GM23338 (cell line): ENCODE measurements at regions not wholly inside any gene's neighbourhood (a gene's known extent, or its start where the extent isn't known, plus 50 kb on each side); places are given as distances from the start of the nearest gene placed in this dataset.

Experiments
- ATAC-seq: fragments of 200-7000 bp; cut with Tn5 transposase; 3 replicates; pipeline ENCODE4 v1.9.1; 2020
- DNase-seq: peaks from one replicate; pipeline ENCODE4 v3.0.0-alpha.2; 2015; ENCODE audit warnings: low spot score
- H2AFZ ChIP-seq: fragments of 200-600 bp; sonication (generic); 2 replicates; pipeline ENCODE4 v1.8.0; 2016; ENCODE audit warnings: antibody characterized with exemption, mild to moderate bottlenecking, moderate library complexity
- H3F3A ChIP-seq: fragments of 200-600 bp; sonication (generic); replicated peaks from 2 replicates; pipeline ENCODE4 v1.8.0; 2017; ENCODE audit warnings: antibody characterized with exemption, mixed run types, low read depth
- H3K27ac ChIP-seq: fragments of 200-600 bp; sonication (generic); 2 replicates; pipeline ENCODE4 v1.6.1; 2016; ENCODE audit warnings: low read depth
- H3K27me3 ChIP-seq: fragments of 200-600 bp; sonication (generic); 2 replicates; pipeline ENCODE4 v1.8.0; 2016; ENCODE audit warnings: mild to moderate bottlenecking, mixed run types, moderate library complexity; ENCODE audit not compliant: insufficient read depth
- H3K36me3 ChIP-seq: fragments of 200-600 bp; sonication (generic); 2 replicates; pipeline ENCODE4 v1.8.0; 2016; ENCODE audit warnings: mild to moderate bottlenecking; ENCODE audit not compliant: insufficient read depth
- H3K4me1 ChIP-seq: fragments of 200-600 bp; sonication (generic); 2 replicates; pipeline ENCODE4 v1.8.0; 2016; ENCODE audit warnings: mild to moderate bottlenecking, moderate library complexity; ENCODE audit not compliant: insufficient read depth
- H3K4me2 ChIP-seq: fragments of 200-600 bp; sonication (generic); 2 replicates; pipeline ENCODE4 v1.7.1; 2017; ENCODE audit warnings: mixed run types
- H3K4me3 ChIP-seq: fragments of 200-600 bp; sonication (generic); 2 replicates; pipeline ENCODE4 v1.6.1; 2016; ENCODE audit warnings: mixed run types
- H3K79me2 ChIP-seq: fragments of 200-600 bp; sonication (generic); replicated peaks from 2 replicates; pipeline ENCODE4 v1.8.0; 2017; ENCODE audit warnings: mild to moderate bottlenecking; ENCODE audit not compliant: insufficient read depth
- H3K9me2 ChIP-seq: fragments of 200-600 bp; sonication (generic); 2 replicates; pipeline ENCODE4 v1.8.0; 2017; ENCODE audit not compliant: insufficient read depth
- H4K20me1 ChIP-seq: fragments of 200-600 bp; sonication (generic); replicated peaks from 2 replicates; pipeline ENCODE4 v1.8.0; 2017; ENCODE audit warnings: mild to moderate bottlenecking; ENCODE audit not compliant: insufficient read depth
- H3K27ac Mint-ChIP-seq: 2 replicates; pipeline ENCODE4 v1.8.0; 2020; ENCODE audit warnings: inconsistent platforms, mild to moderate bottlenecking, moderate library complexity, mixed read lengths
- H3K27me3 Mint-ChIP-seq: 3 replicates; pipeline ENCODE4 v1.8.0; 2022; ENCODE audit warnings: low read depth, mild to moderate bottlenecking, moderate library complexity, mixed read lengths, inconsistent platforms; ENCODE audit not compliant: insufficient read depth, poor library complexity
- H3K36me3 Mint-ChIP-seq: 3 replicates; pipeline ENCODE4 v1.8.0; 2021; ENCODE audit warnings: low read depth, mild to moderate bottlenecking, inconsistent platforms, moderate library complexity, mixed read lengths
- H3K4me1 Mint-ChIP-seq: 3 replicates; pipeline ENCODE4 v1.8.0; 2020; ENCODE audit warnings: mild to moderate bottlenecking, inconsistent platforms, mixed read lengths
- H3K4me3 Mint-ChIP-seq: 3 replicates; pipeline ENCODE4 v1.8.0; 2021; ENCODE audit warnings: moderate library complexity, mild to moderate bottlenecking, inconsistent platforms, mixed read lengths
- H3K9me3 Mint-ChIP-seq: 3 replicates; pipeline ENCODE4 v1.8.0; 2020; ENCODE audit warnings: moderate library complexity, mild to moderate bottlenecking, inconsistent platforms, mixed read lengths
- EZH2 ChIP-seq: fragments of 200-600 bp; sonication (generic); IDR thresholded peaks from one replicate; pipeline ENCODE4 v1.8.0; 2017; ENCODE audit warnings: antibody characterized with exemption, mild to moderate bottlenecking, low read depth; ENCODE audit not compliant: unreplicated experiment
- JUNB ChIP-seq: IDR thresholded peaks from one replicate; pipeline ENCODE4 v1.6.1; 2016; ENCODE audit warnings: antibody characterized with exemption; ENCODE audit not compliant: unreplicated experiment
- NANOG ChIP-seq: IDR thresholded peaks from 2 replicates; pipeline ENCODE4 v1.6.1; 2016; ENCODE audit warnings: antibody characterized with exemption, borderline replicate concordance
- POLR2AphosphoS5 ChIP-seq: IDR thresholded peaks from 2 replicates; pipeline ENCODE4 v1.6.1; 2016; ENCODE audit warnings: antibody characterized with exemption, low read depth
- ZNF114 ChIP-seq: fragments of 250-450 bp; sonication (Bioruptor Pico); IDR thresholded peaks from 2 replicates; pipeline ENCODE4 v1.5.0; 2020; ENCODE audit warnings: mild to moderate bottlenecking, moderate library complexity
- ZNF331 ChIP-seq: fragments of 250-450 bp; sonication (Bioruptor Pico); IDR thresholded peaks from 2 replicates; pipeline ENCODE4 v1.5.0; 2020; ENCODE audit warnings: low read depth, mild to moderate bottlenecking, moderate library complexity
- ZNF462 ChIP-seq: fragments of 250-450 bp; sonication (Bioruptor Pico); IDR thresholded peaks from 2 replicates; pipeline ENCODE4 v1.5.0; 2020; ENCODE audit warnings: mild to moderate bottlenecking, moderate library complexity
- TF ChIP-seq, protein P1 (sequence below): IDR thresholded peaks from one replicate; pipeline ENCODE4 v1.6.1; 2018; ENCODE audit warnings: antibody characterized with exemption; ENCODE audit not compliant: unreplicated experiment
- TF ChIP-seq, protein P2 (sequence below), 2 experiments: fragments of 200-600 bp in 1 of 2; sonication (generic) in 1 of 2; conservative IDR thresholded peaks; 2 replicates each; pipeline versions ENCODE4 v1.5.1 to v1.6.1; 2016 to 2017; ENCODE audit warnings: antibody characterized with exemption in 2 of 2, low read depth in 2 of 2, mild to moderate bottlenecking in 2 of 2, moderate library complexity in 1 of 2

DNA sequence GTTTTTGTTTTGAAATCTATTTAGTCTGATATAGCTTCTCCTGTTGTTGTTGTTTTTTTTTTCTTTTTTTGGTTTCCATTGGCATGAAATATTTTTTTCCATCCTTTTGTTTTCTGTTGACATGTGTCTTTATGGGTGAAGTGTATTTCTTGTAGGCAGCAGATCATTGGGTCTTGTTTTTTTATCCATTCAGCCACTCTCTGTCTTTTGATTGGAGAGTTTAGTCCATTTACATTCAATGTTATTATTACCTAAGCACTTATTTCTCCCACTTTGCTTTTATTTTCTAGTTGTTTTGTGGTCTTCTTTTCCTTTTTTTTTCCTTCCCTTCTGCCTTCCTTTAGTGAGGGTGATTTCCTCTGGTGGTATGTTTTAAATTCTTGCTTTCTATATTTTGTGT, 193.6 kb upstream of the TMEM260 start (continued):
- TF ChIP-seq ZNF331 (CRISPR knock-in tag) (no peak), EZH2 (no peak), NANOG (no peak), POLR2AphosphoS5 (no peak), ZNF114 (no peak)
- TF ChIP-seq, protein P1, sequence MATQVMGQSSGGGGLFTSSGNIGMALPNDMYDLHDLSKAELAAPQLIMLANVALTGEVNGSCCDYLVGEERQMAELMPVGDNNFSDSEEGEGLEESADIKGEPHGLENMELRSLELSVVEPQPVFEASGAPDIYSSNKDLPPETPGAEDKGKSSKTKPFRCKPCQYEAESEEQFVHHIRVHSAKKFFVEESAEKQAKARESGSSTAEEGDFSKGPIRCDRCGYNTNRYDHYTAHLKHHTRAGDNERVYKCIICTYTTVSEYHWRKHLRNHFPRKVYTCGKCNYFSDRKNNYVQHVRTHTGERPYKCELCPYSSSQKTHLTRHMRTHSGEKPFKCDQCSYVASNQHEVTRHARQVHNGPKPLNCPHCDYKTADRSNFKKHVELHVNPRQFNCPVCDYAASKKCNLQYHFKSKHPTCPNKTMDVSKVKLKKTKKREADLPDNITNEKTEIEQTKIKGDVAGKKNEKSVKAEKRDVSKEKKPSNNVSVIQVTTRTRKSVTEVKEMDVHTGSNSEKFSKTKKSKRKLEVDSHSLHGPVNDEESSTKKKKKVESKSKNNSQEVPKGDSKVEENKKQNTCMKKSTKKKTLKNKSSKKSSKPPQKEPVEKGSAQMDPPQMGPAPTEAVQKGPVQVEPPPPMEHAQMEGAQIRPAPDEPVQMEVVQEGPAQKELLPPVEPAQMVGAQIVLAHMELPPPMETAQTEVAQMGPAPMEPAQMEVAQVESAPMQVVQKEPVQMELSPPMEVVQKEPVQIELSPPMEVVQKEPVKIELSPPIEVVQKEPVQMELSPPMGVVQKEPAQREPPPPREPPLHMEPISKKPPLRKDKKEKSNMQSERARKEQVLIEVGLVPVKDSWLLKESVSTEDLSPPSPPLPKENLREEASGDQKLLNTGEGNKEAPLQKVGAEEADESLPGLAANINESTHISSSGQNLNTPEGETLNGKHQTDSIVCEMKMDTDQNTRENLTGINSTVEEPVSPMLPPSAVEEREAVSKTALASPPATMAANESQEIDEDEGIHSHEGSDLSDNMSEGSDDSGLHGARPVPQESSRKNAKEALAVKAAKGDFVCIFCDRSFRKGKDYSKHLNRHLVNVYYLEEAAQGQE, result no peak
- TF ChIP-seq, protein P2, sequence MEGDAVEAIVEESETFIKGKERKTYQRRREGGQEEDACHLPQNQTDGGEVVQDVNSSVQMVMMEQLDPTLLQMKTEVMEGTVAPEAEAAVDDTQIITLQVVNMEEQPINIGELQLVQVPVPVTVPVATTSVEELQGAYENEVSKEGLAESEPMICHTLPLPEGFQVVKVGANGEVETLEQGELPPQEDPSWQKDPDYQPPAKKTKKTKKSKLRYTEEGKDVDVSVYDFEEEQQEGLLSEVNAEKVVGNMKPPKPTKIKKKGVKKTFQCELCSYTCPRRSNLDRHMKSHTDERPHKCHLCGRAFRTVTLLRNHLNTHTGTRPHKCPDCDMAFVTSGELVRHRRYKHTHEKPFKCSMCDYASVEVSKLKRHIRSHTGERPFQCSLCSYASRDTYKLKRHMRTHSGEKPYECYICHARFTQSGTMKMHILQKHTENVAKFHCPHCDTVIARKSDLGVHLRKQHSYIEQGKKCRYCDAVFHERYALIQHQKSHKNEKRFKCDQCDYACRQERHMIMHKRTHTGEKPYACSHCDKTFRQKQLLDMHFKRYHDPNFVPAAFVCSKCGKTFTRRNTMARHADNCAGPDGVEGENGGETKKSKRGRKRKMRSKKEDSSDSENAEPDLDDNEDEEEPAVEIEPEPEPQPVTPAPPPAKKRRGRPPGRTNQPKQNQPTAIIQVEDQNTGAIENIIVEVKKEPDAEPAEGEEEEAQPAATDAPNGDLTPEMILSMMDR (conservative IDR thresholded peaks at IDR 0.05; ENCODE audit: low read depth in 2 of 2), result no peak

DNA sequence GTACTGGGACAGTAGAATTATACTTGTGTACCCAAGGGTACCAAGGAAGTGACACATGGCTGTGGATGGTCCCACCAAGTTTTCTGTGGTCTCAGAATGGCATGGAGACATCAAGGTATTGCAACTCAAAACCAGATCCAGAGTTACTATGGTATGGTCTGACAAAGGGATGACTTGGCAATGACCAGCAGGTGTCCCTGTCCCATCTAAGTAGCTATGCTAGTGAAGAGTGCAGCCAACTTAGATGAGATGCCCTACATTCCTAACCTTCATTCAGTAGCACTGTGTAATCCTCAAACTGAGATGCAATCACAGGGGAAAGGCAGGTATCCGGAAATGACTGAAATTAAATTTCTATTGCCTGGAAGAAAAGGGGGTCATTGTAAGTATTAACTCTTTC, 188.7 kb upstream of the TMEM260 start:
- ATAC-seq, result peak; percentile 43
- no peak overlapping the region for H2AFZ ChIP-seq
- DNase-seq, result peak; percentile 49
- H3K27me3 Mint-ChIP-seq, result peaks cover 2% of the 10 kb centered on the region
- H3K36me3 ChIP-seq, result no peaks in the 10 kb centered on the region
- H3K27me3 ChIP-seq, result no peaks in the 10 kb centered on the region
- peaks cover 4% of the 10 kb centered on the region; the same call in 2 of the 3 replicates for H3K9me3 Mint-ChIP-seq
- peaks cover 11% of the 10 kb centered on the region for H3K9me2 ChIP-seq
- no peak overlapping the region for H3K4me2 ChIP-seq
- H3K27ac ChIP-seq, result no peak overlapping the region
- no peaks in the 10 kb centered on the region for H3K36me3 Mint-ChIP-seq
- H3K79me2 ChIP-seq, result no peaks in the 10 kb centered on the region
- TF ChIP-seq, protein P2 (conservative IDR thresholded peaks at IDR 0.05; ENCODE audit: low read depth in 2 of 2), result peak; percentile 20 to 55; a peak in 3 of 4 replicates
- TF ChIP-seq ZNF462, result 0 out of 2 replicates have a peak, but pooled peaks have one; percentile 40
- TF ChIP-seq ZNF114, result no peak
- TF ChIP-seq JUNB, result no peak
- no peak overlapping the region for H3K4me3 Mint-ChIP-seq
- no peaks in the 10 kb centered on the region for H4K20me1 ChIP-seq
- H3K4me1 Mint-ChIP-seq, result no peaks in the 10 kb centered on the region
- no peak overlapping the region for H3K27ac Mint-ChIP-seq
- H3F3A ChIP-seq, result no peaks in the 10 kb centered on the region
- H3K4me3 ChIP-seq, result no peak overlapping the region
- H3K4me1 ChIP-seq, result 0 out of 2 replicates have a peak, but pooled peaks cover 4% of the 10 kb centered on the region
